H1 (cell line): ENCODE measurements at regions not wholly inside any gene's neighbourhood (a gene's known extent, or its start where the extent isn't known, plus 50 kb on each side); places are given as distances from the start of the nearest gene placed in this dataset.

Experiments used
- CTCF ChIA-PET: fragments of 300-600 bp; sonication (Branson Sonifier 250); formaldehyde crosslinking; loops from one replicate; lab custom pipeline; 2021; ENCODE audit not compliant: partially characterized antibody; lab: Charles Lee
- POLR2A ChIA-PET: fragments of 300-600 bp; sonication (Branson Sonifier 250); formaldehyde crosslinking; loops from one replicate; lab custom pipeline; 2021; ENCODE audit warnings: inconsistent platforms; ENCODE audit not compliant: partially characterized antibody; lab: Charles Lee
- DNase-seq, 2 experiments: peaks; one replicate each; pipeline versions ENCODE4 v3.0.0 to v3.0.0-alpha.2; 2010 to 2022; ENCODE audit warnings: low spot score in 2 of 2, low read depth in 1 of 2, mixed read lengths in 1 of 2
- FAIRE-seq: peaks from 2 replicates; lab custom pipeline; 2011; peaks lifted over from hg19 to GRCh38; lab: Jason Lieb, UNC
- H2AFZ ChIP-seq: 2 replicates; pipeline ENCODE4 v1.8.1; 2012; ENCODE audit warnings: low read length, inconsistent platforms
- H2AK5ac ChIP-seq: 2 replicates; pipeline ENCODE4 v1.6.1; 2013; ENCODE audit warnings: low read depth, low read length
- H2BK120ac ChIP-seq: replicated peaks from 2 replicates; pipeline ENCODE3; 2013; ENCODE audit warnings: low read depth, low read length, inconsistent platforms
- H2BK12ac ChIP-seq: 2 replicates; pipeline ENCODE4 v1.6.1; 2013; ENCODE audit warnings: low read depth, low read length
- H2BK15ac ChIP-seq: 2 replicates; pipeline ENCODE4 v1.6.1; 2013; ENCODE audit warnings: low read length
- H2BK20ac ChIP-seq: 2 replicates; pipeline ENCODE4 v1.6.1; 2013; ENCODE audit warnings: low read length
- H2BK5ac ChIP-seq: 2 replicates; pipeline ENCODE4 v1.6.1; 2013; ENCODE audit warnings: low read depth, low read length
- H3K14ac ChIP-seq: 2 replicates; pipeline ENCODE4 v1.6.1; 2013; ENCODE audit warnings: inconsistent platforms; ENCODE audit not compliant: insufficient read length
- H3K18ac ChIP-seq: 2 replicates; pipeline ENCODE4 v1.6.1; 2013; ENCODE audit warnings: low read length; ENCODE audit errors: extremely low read depth
- H3K23ac ChIP-seq: 2 replicates; pipeline ENCODE4 v1.6.1; 2013; ENCODE audit warnings: inconsistent platforms; ENCODE audit not compliant: insufficient read length
- H3K23me2 ChIP-seq: 2 replicates; pipeline ENCODE4 v1.6.1; 2013; ENCODE audit warnings: low read depth, low read length
- H3K27ac ChIP-seq: 2 replicates; pipeline ENCODE4 v1.6.1; 2011; ENCODE audit warnings: low read depth, low read length, inconsistent platforms
- H3K27me3 ChIP-seq, 4 experiments: replicated peaks in 1 of 4; 1 replicate in 1 of 4; 2 replicates in 3 of 4; pipeline versions ENCODE4 v1.6.1 to v1.8.1; 2011 to 2013; ENCODE audit warnings: low read length in 3 of 4, mild to moderate bottlenecking in 3 of 4, inconsistent platforms in 2 of 4, mixed read lengths in 2 of 4, moderate library complexity in 1 of 4; ENCODE audit not compliant: control insufficient read depth in 3 of 4, insufficient read depth in 3 of 4; ENCODE audit errors: extremely low read depth in 1 of 4
- H3K36me3 ChIP-seq, 4 experiments: 2 replicates each; pipeline versions ENCODE4 v1.6.1 to v1.8.1; 2011 to 2013; ENCODE audit warnings: mild to moderate bottlenecking in 4 of 4, low read length in 3 of 4, moderate library complexity in 2 of 4, control low read depth in 1 of 4, inconsistent platforms in 1 of 4; ENCODE audit not compliant: insufficient read depth in 4 of 4, control insufficient read depth in 2 of 4
- H3K4ac ChIP-seq: replicated peaks from 2 replicates; pipeline ENCODE3; 2013; ENCODE audit warnings: low read length, low read depth, mixed read lengths, inconsistent platforms; ENCODE audit not compliant: insufficient read length
- H3K4me1 ChIP-seq, 4 experiments: replicated peaks in 1 of 4; 1 replicate in 1 of 4; 2 replicates in 3 of 4; pipeline versions ENCODE4 v1.6.1 to v1.8.1; 2011 to 2013; ENCODE audit warnings: low read length in 3 of 4, inconsistent platforms in 2 of 4, mixed read lengths in 1 of 4; ENCODE audit not compliant: insufficient read depth in 4 of 4, control insufficient read depth in 3 of 4
- H3K4me2 ChIP-seq, 2 experiments: 2 replicates each; pipeline versions ENCODE4 v1.6.1 to v1.8.1; 2011 to 2013; ENCODE audit warnings: low read depth in 2 of 2, low read length in 2 of 2, control low read depth in 1 of 2, inconsistent platforms in 1 of 2, mild to moderate bottlenecking in 1 of 2; ENCODE audit not compliant: insufficient read depth in 1 of 2
- H3K4me3 ChIP-seq, 4 experiments: fragments of 200-600, 300-600 bp in 1 of 4; sonication (generic), shearing (Covaris generic), sonication (Bioruptor Twin) in 1 of 4; 2 replicates each; pipeline versions ENCODE4 v1.5.1 to v1.8.1; 2011 to 2016; ENCODE audit warnings: low read length in 4 of 4, low read depth in 3 of 4, control low read depth in 2 of 4, inconsistent platforms in 2 of 4, mild to moderate bottlenecking in 2 of 4, mixed read lengths in 1 of 4, moderate library complexity in 1 of 4; ENCODE audit not compliant: insufficient read depth in 2 of 4; ENCODE audit errors: extremely low read depth in 1 of 4
- H3K56ac ChIP-seq: replicated peaks from 2 replicates; pipeline ENCODE3; 2013; ENCODE audit warnings: low read depth, mild to moderate bottlenecking, mixed read lengths, low read length, inconsistent platforms; ENCODE audit not compliant: insufficient read length
- H3K79me1 ChIP-seq: 2 replicates; pipeline ENCODE4 v1.6.1; 2013; ENCODE audit warnings: low read depth, low read length, control low read depth
- H3K79me2 ChIP-seq, 2 experiments: 2 replicates each; pipeline versions ENCODE4 v1.6.1 to v1.8.1; 2012 to 2013; ENCODE audit warnings: low read length in 2 of 2, mild to moderate bottlenecking in 2 of 2, inconsistent platforms in 1 of 2; ENCODE audit not compliant: insufficient read depth in 2 of 2, control insufficient read depth in 1 of 2
- H3K9ac ChIP-seq, 4 experiments: replicated peaks in 1 of 4; 1 replicate in 1 of 4; 2 replicates in 3 of 4; pipeline versions ENCODE4 v1.6.1 to v1.8.1; 2011 to 2013; ENCODE audit warnings: low read depth in 3 of 4, low read length in 3 of 4, control low read depth in 2 of 4, mild to moderate bottlenecking in 2 of 4, moderate library complexity in 2 of 4, inconsistent platforms in 1 of 4; ENCODE audit errors: extremely low read depth in 1 of 4
- H3K9me3 ChIP-seq, 2 experiments: 2 replicates each; pipeline versions ENCODE4 v1.6.1 to v1.8.1; 2012 to 2013; ENCODE audit warnings: mild to moderate bottlenecking in 2 of 2, moderate library complexity in 2 of 2, control low read depth in 1 of 2, inconsistent platforms in 1 of 2, low read depth in 1 of 2, low read length in 1 of 2, mixed read lengths in 1 of 2; ENCODE audit not compliant: insufficient read depth in 2 of 2
- H4K20me1 ChIP-seq, 2 experiments: replicated peaks in 1 of 2; 2 replicates each; pipeline versions ENCODE3 to v1.8.1; 2011 to 2013; ENCODE audit warnings: inconsistent platforms in 2 of 2, low read length in 2 of 2, mild to moderate bottlenecking in 1 of 2; ENCODE audit not compliant: insufficient read depth in 2 of 2, control insufficient read depth in 1 of 2
- H4K5ac ChIP-seq: 2 replicates; pipeline ENCODE4 v1.6.1; 2013; ENCODE audit warnings: low read length, low read depth, mixed read lengths, inconsistent platforms; ENCODE audit not compliant: insufficient read length
- H4K8ac ChIP-seq: 2 replicates; pipeline ENCODE4 v1.8.0; 2013; ENCODE audit warnings: mild to moderate bottlenecking, moderate library complexity, low read length, inconsistent platforms; ENCODE audit not compliant: insufficient read depth; ENCODE audit errors: extremely low read depth
- H4K91ac ChIP-seq: replicated peaks from 2 replicates; pipeline ENCODE3; 2013; ENCODE audit warnings: low read length, mixed read lengths, inconsistent platforms; ENCODE audit not compliant: insufficient read length
- ASH2L ChIP-seq: fragments of 200-600, 300-600 bp; sonication (generic); IDR thresholded peaks from one replicate; pipeline ENCODE4 v1.7.1; 2017; ENCODE audit warnings: low read length
- BRCA1 ChIP-seq: IDR thresholded peaks from 2 replicates; pipeline ENCODE4 v1.6.1; 2012; ENCODE audit warnings: low read depth, low read length, improper control_type of control experiment
- CREB1 ChIP-seq: IDR thresholded peaks from 2 replicates; pipeline ENCODE4 v1.6.1; 2012; ENCODE audit warnings: inconsistent platforms
- EGR1 ChIP-seq: IDR thresholded peaks from 2 replicates; pipeline ENCODE4 v1.6.1; 2011; ENCODE audit warnings: low read depth, low read length, borderline replicate concordance
- EP300 ChIP-seq, 2 experiments: IDR thresholded peaks; 1 replicate in 1 of 2; 2 replicates in 1 of 2; pipeline ENCODE4 v1.6.1; 2011 to 2012; ENCODE audit warnings: low read depth in 2 of 2, low read length in 2 of 2, mild to moderate bottlenecking in 2 of 2, borderline replicate concordance in 1 of 2, inconsistent platforms in 1 of 2, moderate library complexity in 1 of 2
- FOSL1 ChIP-seq: IDR thresholded peaks from 2 replicates; pipeline ENCODE4 v1.6.1; 2011; ENCODE audit warnings: mild to moderate bottlenecking, low read depth, low read length, moderate library complexity; ENCODE audit not compliant: insufficient read depth
- HDAC2 ChIP-seq, 2 experiments: fragments of 300-600 bp in 1 of 2; sonication (generic) in 1 of 2; IDR thresholded peaks; 2 replicates each; pipeline ENCODE4 v1.6.1; 2011 to 2012; ENCODE audit warnings: low read depth in 2 of 2, low read length in 2 of 2, mild to moderate bottlenecking in 2 of 2, moderate library complexity in 2 of 2, borderline replicate concordance in 1 of 2, inconsistent platforms in 1 of 2
- NANOG ChIP-seq: IDR thresholded peaks from 2 replicates; pipeline ENCODE4 v1.6.1; 2011; ENCODE audit warnings: low read length, low read depth, mild to moderate bottlenecking, inconsistent platforms; ENCODE audit not compliant: insufficient read depth, poor library complexity, severe bottlenecking
- NRF1 ChIP-seq: IDR thresholded peaks from 2 replicates; pipeline ENCODE4 v1.6.1; 2011; ENCODE audit warnings: mild to moderate bottlenecking, low read depth, low read length, improper control_type of control experiment
- RBBP5 ChIP-seq: IDR thresholded peaks from 2 replicates; pipeline ENCODE4 v1.7.1; 2012; ENCODE audit warnings: low read depth, mild to moderate bottlenecking, inconsistent platforms, low read length, moderate library complexity, borderline replicate concordance
- RFX5 ChIP-seq: IDR thresholded peaks from 2 replicates; pipeline ENCODE4 v1.6.1; 2011; ENCODE audit warnings: low read depth, low read length, improper control_type of control experiment, borderline replicate concordance
- SAP30 ChIP-seq: fragments of 300-600 bp; sonication (generic); IDR thresholded peaks from 2 replicates; pipeline ENCODE4 v1.7.1; 2012; ENCODE audit warnings: low read length, moderate library complexity, mild to moderate bottlenecking, inconsistent platforms; ENCODE audit not compliant: insufficient read depth, insufficient replicate concordance
- USF2 ChIP-seq: IDR thresholded peaks from 2 replicates; pipeline ENCODE4 v1.6.1; 2011; ENCODE audit warnings: low read length, improper control_type of control experiment
- WGBS, 2 experiments: shearing (Covaris generic) in 1 of 2; methylation state at CpG; one replicate each; pipeline versions ENCODE4 v1.1.6 to v1.1.7; 2013 to 2015; ENCODE audit warnings: low lambda C conversion rate in 2 of 2, mixed read lengths in 2 of 2, inconsistent platforms in 1 of 2, low coverage in 1 of 2, missing lambda C conversion rate in 1 of 2; ENCODE audit not compliant: insufficient replicate concordance in 2 of 2, insufficient coverage in 1 of 2, insufficient read length in 1 of 2; ENCODE audit errors: extremely low coverage in 1 of 2, missing lambda C conversion rate in 1 of 2; 5-methylcytosine and 5-hydroxymethylcytosine counted together

GRCh38 chr9:1421436-1421835 is 371.3 kb downstream of the DMRT2 start:
- 74% methylated on average over 4 of the region's 4 CpGs; no CpG with 5 or more reads in 1 of the 2 experiments for WGBS, 2 experiments
- Histone ChIP-seq H3K4me2 (no peak overlapping the region), H3K36me3 (no peaks in the 10 kb centered on the region), H3K4ac (no peak overlapping the region), H4K20me1 (no peaks in the 10 kb centered on the region), H3K9me3 (peaks cover 44 to 65% of the 10 kb centered on the region in 2 experiments), H2AK5ac (no peak overlapping the region), H2BK20ac (no peak overlapping the region), H3K18ac (no peak overlapping the region), H3K9ac (no peak overlapping the region), H3K4me1 (no peaks in the 10 kb centered on the region), H4K91ac (no peak overlapping the region), H3K4me3 (no peak overlapping the region), H2AFZ (no peak overlapping the region), H3K79me1 (no peaks in the 10 kb centered on the region), H2BK120ac (no peak overlapping the region), H3K56ac (no peak overlapping the region), H3K14ac (no peak overlapping the region), H2BK12ac (no peak overlapping the region), H3K23ac (no peak overlapping the region), H3K27ac (no peak overlapping the region), H4K5ac (no peak overlapping the region), H4K8ac (no peak overlapping the region), H2BK15ac (no peak overlapping the region), H3K23me2 (no peaks in the 10 kb centered on the region), H2BK5ac (no peak overlapping the region), H3K27me3 (no peaks in the 10 kb centered on the region), H3K79me2 (no peaks in the 10 kb centered on the region)
- DNase-seq (no peak), FAIRE-seq (no peak)
- CTCF ChIA-PET, result no interaction called here
- POLR2A ChIA-PET, result no interaction called here
- TF ChIP-seq FOSL1 (no peak), CREB1 (no peak), USF2 (no peak), NANOG (no peak), RBBP5 (no peak), BRCA1 (no peak), RFX5 (no peak), NRF1 (no peak), SAP30 (no peak), EGR1 (no peak), ASH2L (no peak), EP300 (IDR thresholded peaks at IDR 0.05; ENCODE audit: borderline replicate concordance in 1 of 2, low read depth in 2 of 2, low read length in 2 of 2) (no peak), HDAC2 (IDR thresholded peaks at IDR 0.05; ENCODE audit: borderline replicate concordance in 1 of 2, low read depth in 2 of 2, low read length in 2 of 2) (no peak)
